ENCODE measurements at regions not wholly inside any gene's neighbourhood (a gene's known extent, or its start where the extent isn't known, plus 50 kb on each side); places are given as distances from the start of the nearest gene placed in this dataset.

GRCh38 chr10:4301291-4302045 is 516.5 kb upstream of the KLF6 start:
- H3K36me3 Mint-ChIP-seq = no peaks in the 10 kb centered on the region
- DNase-seq = no peak
- no peak for ATAC-seq (replicated peaks)
- H3K9me3 Mint-ChIP-seq = no peaks in the 10 kb centered on the region
- H3K4me1 Mint-ChIP-seq = peaks cover 3 to 6% of the 10 kb centered on the region in 2 donors
- peaks cover 0 to 4% of the 10 kb centered on the region in 2 donors for H3K27me3 Mint-ChIP-seq
- no peak overlapping the region for H3K4me3 Mint-ChIP-seq
- H3K27ac Mint-ChIP-seq = no peak overlapping the region

- no peaks in the 10 kb centered on the region for H3K9me3 Mint-ChIP-seq
- H3K4me1 Mint-ChIP-seq = no peaks in the 10 kb centered on the region
- H3K27ac Mint-ChIP-seq = no peak overlapping the region
- DNase-seq (no peak), ATAC-seq (replicated peaks) (no peak)
- peaks cover 0 to 1% of the 10 kb centered on the region in 2 donors for H3K36me3 Mint-ChIP-seq
- H3K4me3 Mint-ChIP-seq = no peak overlapping the region
- no peaks in the 10 kb centered on the region for H3K27me3 Mint-ChIP-seq
Observed at GRCh38 chr10:4296161-4296560, 511.2 kb upstream of the KLF6 start.

GRCh38 chr10:4294996-4295792 is 510.2 kb upstream of the KLF6 start:
- ATAC-seq (replicated peaks) (no peak), DNase-seq (no peak)
- peaks cover 0 to 1% of the 10 kb centered on the region in 2 donors for H3K36me3 Mint-ChIP-seq
- no peaks in the 10 kb centered on the region for H3K4me1 Mint-ChIP-seq
- H3K27ac Mint-ChIP-seq = no peak overlapping the region
- H3K4me3 Mint-ChIP-seq = no peak overlapping the region
- no peaks in the 10 kb centered on the region for H3K9me3 Mint-ChIP-seq
- no peaks in the 10 kb centered on the region for H3K27me3 Mint-ChIP-seq

GRCh38 chr10:4294271-4294670 is 509.3 kb upstream of the KLF6 start:
- H3K36me3 Mint-ChIP-seq = peaks cover 0 to 1% of the 10 kb centered on the region in 2 donors
- H3K9me3 Mint-ChIP-seq = no peaks in the 10 kb centered on the region
- H3K4me1 Mint-ChIP-seq = no peaks in the 10 kb centered on the region
- DNase-seq = no peak
- no peak overlapping the region for H3K4me3 Mint-ChIP-seq
- ATAC-seq (replicated peaks) = no peak
- no peaks in the 10 kb centered on the region for H3K27me3 Mint-ChIP-seq
- H3K27ac Mint-ChIP-seq = no peak overlapping the region

GRCh38 chr10:4291990-4292389 is 507.0 kb upstream of the KLF6 start:
- H3K36me3 Mint-ChIP-seq = peaks cover 0 to 1% of the 10 kb centered on the region in 2 donors
- no peaks in the 10 kb centered on the region for H3K4me1 Mint-ChIP-seq
- H3K4me3 Mint-ChIP-seq = no peak overlapping the region
- H3K9me3 Mint-ChIP-seq = no peaks in the 10 kb centered on the region
- no peak overlapping the region for H3K27ac Mint-ChIP-seq
- no peak for DNase-seq
- no peaks in the 10 kb centered on the region for H3K27me3 Mint-ChIP-seq
- ATAC-seq (replicated peaks) = no peak

GRCh38 chr10:4285121-4285520 is 500.1 kb upstream of the KLF6 start:
- H3K36me3 Mint-ChIP-seq = no peaks in the 10 kb centered on the region
- no peak for ATAC-seq (replicated peaks)
- H3K4me3 Mint-ChIP-seq = no peak overlapping the region
- H3K27me3 Mint-ChIP-seq = peaks cover 0 to 7% of the 10 kb centered on the region in 2 donors
- H3K9me3 Mint-ChIP-seq = peaks cover 0 to 2% of the 10 kb centered on the region in 2 donors
- H3K4me1 Mint-ChIP-seq = no peaks in the 10 kb centered on the region
- DNase-seq = no peak
- H3K27ac Mint-ChIP-seq = no peak overlapping the region

- no peak for ATAC-seq (replicated peaks)
Observed at GRCh38 chr10:4283846-4284610, 499.0 kb upstream of the KLF6 start.

GRCh38 chr10:4282496-4282895 is 497.5 kb upstream of the KLF6 start:
- H3K4me1 Mint-ChIP-seq = no peaks in the 10 kb centered on the region
- peaks cover 0 to 2% of the 10 kb centered on the region in 2 donors for H3K9me3 Mint-ChIP-seq
- ATAC-seq (replicated peaks) (no peak), DNase-seq (no peak)
- no peak overlapping the region for H3K4me3 Mint-ChIP-seq
- no peaks in the 10 kb centered on the region for H3K36me3 Mint-ChIP-seq
- no peak overlapping the region for H3K27ac Mint-ChIP-seq
- peaks cover 0 to 7% of the 10 kb centered on the region in 2 donors for H3K27me3 Mint-ChIP-seq

More at GRCh38 chr10:4283846-4284610, 499.0 kb upstream of the KLF6 start:
- peaks cover 0 to 2% of the 10 kb centered on the region in 2 donors for H3K9me3 Mint-ChIP-seq
- no peaks in the 10 kb centered on the region for H3K4me1 Mint-ChIP-seq
- peaks cover 0 to 7% of the 10 kb centered on the region in 2 donors for H3K27me3 Mint-ChIP-seq
- H3K27ac Mint-ChIP-seq = no peak overlapping the region
- H3K36me3 Mint-ChIP-seq = no peaks in the 10 kb centered on the region
- no peak overlapping the region for H3K4me3 Mint-ChIP-seq
- DNase-seq = no peak

- DNase-seq (no peak), ATAC-seq (replicated peaks) (no peak)
- H3K4me1 Mint-ChIP-seq = no peaks in the 10 kb centered on the region
- H3K27me3 Mint-ChIP-seq = peaks cover 0 to 7% of the 10 kb centered on the region in 2 donors
- no peaks in the 10 kb centered on the region for H3K36me3 Mint-ChIP-seq
- no peak overlapping the region for H3K27ac Mint-ChIP-seq
- H3K4me3 Mint-ChIP-seq = no peak overlapping the region
- H3K9me3 Mint-ChIP-seq = peaks cover 0 to under 1% of the 10 kb centered on the region in 2 donors
Observed at GRCh38 chr10:4281190-4281825, 496.3 kb upstream of the KLF6 start.

- no peaks in the 10 kb centered on the region for H3K36me3 Mint-ChIP-seq
- ATAC-seq (replicated peaks) (no peak), DNase-seq (no peak)
- no peaks in the 10 kb centered on the region for H3K4me1 Mint-ChIP-seq
- no peak overlapping the region for H3K27ac Mint-ChIP-seq
- H3K27me3 Mint-ChIP-seq = peaks cover 0 to 7% of the 10 kb centered on the region in 2 donors
- H3K9me3 Mint-ChIP-seq = no peaks in the 10 kb centered on the region
- H3K4me3 Mint-ChIP-seq = no peak overlapping the region
Observed at GRCh38 chr10:4280461-4281189, 495.6 kb upstream of the KLF6 start.

- H3K27ac Mint-ChIP-seq = no peak overlapping the region
- no peak overlapping the region for H3K4me3 Mint-ChIP-seq
- H3K4me1 Mint-ChIP-seq = no peaks in the 10 kb centered on the region
- H3K36me3 Mint-ChIP-seq = no peaks in the 10 kb centered on the region
- no peak for ATAC-seq (replicated peaks)
- H3K9me3 Mint-ChIP-seq = no peaks in the 10 kb centered on the region
- peaks cover 0 to 7% of the 10 kb centered on the region in 2 donors for H3K27me3 Mint-ChIP-seq
- DNase-seq = no peak
Observed at GRCh38 chr10:4279655-4280054, 494.6 kb upstream of the KLF6 start.

- no peak for ATAC-seq (replicated peaks)
- no peak overlapping the region for H3K27ac Mint-ChIP-seq
- no peaks in the 10 kb centered on the region for H3K36me3 Mint-ChIP-seq
- no peak for DNase-seq
- no peak overlapping the region for H3K4me3 Mint-ChIP-seq
- H3K4me1 Mint-ChIP-seq = no peaks in the 10 kb centered on the region
- H3K27me3 Mint-ChIP-seq = peaks cover 0 to 7% of the 10 kb centered on the region in 2 donors
- no peaks in the 10 kb centered on the region for H3K9me3 Mint-ChIP-seq
Observed at GRCh38 chr10:4278186-4278585, 493.2 kb upstream of the KLF6 start.

- DNase-seq = no peak
- peaks cover 0 to 2% of the 10 kb centered on the region in 2 donors for H3K4me1 Mint-ChIP-seq
- no peaks in the 10 kb centered on the region for H3K36me3 Mint-ChIP-seq
- H3K27me3 Mint-ChIP-seq = no peaks in the 10 kb centered on the region
- ATAC-seq (replicated peaks) = no peak
- no peaks in the 10 kb centered on the region for H3K9me3 Mint-ChIP-seq
- H3K4me3 Mint-ChIP-seq = no peak overlapping the region
- no peak overlapping the region for H3K27ac Mint-ChIP-seq
Observed at GRCh38 chr10:4276151-4276550, 491.1 kb upstream of the KLF6 start.
